A673 (cell line): ENCODE measurements at regions not wholly inside any gene's neighbourhood (a gene's known extent, or its start where the extent isn't known, plus 50 kb on each side); places are given as distances from the start of the nearest gene placed in this dataset.

ENCODE experiments used
- BruUV-seq: library from RNA; stranded (reverse); fragments of 400-500 nt; replicated peaks from 2 replicates; lab custom pipeline; 2021; lab: Mats Ljungman, UMichigan
- CTCF ChIA-PET: fragments of 300-600 bp; sonication (Branson Sonifier 250); formaldehyde crosslinking; loops from one replicate; lab custom pipeline; 2022; ENCODE audit warnings: antibody characterized with exemption; lab: Charles Lee
- POLR2A ChIA-PET: fragments of 300-600 bp; sonication (Branson Sonifier 250); formaldehyde crosslinking; loops from one replicate; lab custom pipeline; 2022; ENCODE audit warnings: antibody characterized with exemption; ENCODE audit not compliant: low non-redundant PET; lab: Charles Lee
- DNase-seq: peaks from one replicate; pipeline ENCODE4 v3.0.0-alpha.2; 2015; ENCODE audit warnings: low spot score
- H3K27ac ChIP-seq: fragments of 200-600 bp; sonication (generic); 2 replicates; pipeline ENCODE4 v1.5.1; 2016; ENCODE audit warnings: mixed run types, low read depth, mild to moderate bottlenecking, mixed read lengths, antibody characterized with exemption, low read length; ENCODE audit not compliant: poor library complexity, severe bottlenecking
- H3K27me3 ChIP-seq: fragments of 200-600 bp; sonication (generic); replicated peaks from 2 replicates; pipeline ENCODE4 v1.6.1; 2017; ENCODE audit warnings: mixed run types, low read depth, mild to moderate bottlenecking, mixed read lengths, antibody characterized with exemption, low read length; ENCODE audit not compliant: insufficient read depth, poor library complexity
- H3K36me3 ChIP-seq: fragments of 200-600 bp; sonication (generic); 2 replicates; pipeline ENCODE4 v1.6.1; 2016; ENCODE audit warnings: mixed run types, mild to moderate bottlenecking, mixed read lengths, antibody characterized with exemption, low read length; ENCODE audit not compliant: insufficient read depth, poor library complexity, severe bottlenecking
- H3K4me1 ChIP-seq: fragments of 200-600 bp; sonication (generic); 2 replicates; pipeline ENCODE4 v1.6.1; 2017; ENCODE audit warnings: mixed run types, mild to moderate bottlenecking, mixed read lengths, antibody characterized with exemption, low read length; ENCODE audit not compliant: insufficient read depth, poor library complexity, severe bottlenecking
- H3K4me3 ChIP-seq: fragments of 200-600 bp; sonication (generic); 2 replicates; pipeline ENCODE4 v1.5.1; 2016; ENCODE audit warnings: low read depth, mixed run types, mild to moderate bottlenecking, mixed read lengths, low read length; ENCODE audit not compliant: poor library complexity, severe bottlenecking
- H3K9me3 ChIP-seq: fragments of 200-600 bp; sonication (generic); 2 replicates; pipeline ENCODE4 v1.6.1; 2016; ENCODE audit warnings: mixed run types, low read depth, mild to moderate bottlenecking, mixed read lengths, antibody characterized with exemption, low read length; ENCODE audit not compliant: poor library complexity, severe bottlenecking
- EZH2 ChIP-seq: fragments of 200-600 bp; sonication (generic); IDR thresholded peaks from 2 replicates; pipeline ENCODE4 v1.6.1; 2017; ENCODE audit warnings: borderline replicate concordance, low read depth, mild to moderate bottlenecking, mixed read lengths, antibody characterized with exemption, low read length; ENCODE audit not compliant: poor library complexity, severe bottlenecking
- intact Hi-C: fragments of 100-400 bp; cut with micrococcal nuclease; formaldehyde crosslinking; loops from one replicate; pipeline ENCODE4 v1.10.0; 2022; ENCODE audit not compliant: unreplicated experiment
- TF ChIP-seq, protein P1 (sequence below): fragments of 300-800, 200-600 bp; sonication (generic); conservative IDR thresholded peaks from 2 replicates; pipeline ENCODE4 v1.5.1; 2017; ENCODE audit warnings: low read depth, mild to moderate bottlenecking, antibody characterized with exemption, low read length, moderate library complexity, mixed read lengths

DNA sequence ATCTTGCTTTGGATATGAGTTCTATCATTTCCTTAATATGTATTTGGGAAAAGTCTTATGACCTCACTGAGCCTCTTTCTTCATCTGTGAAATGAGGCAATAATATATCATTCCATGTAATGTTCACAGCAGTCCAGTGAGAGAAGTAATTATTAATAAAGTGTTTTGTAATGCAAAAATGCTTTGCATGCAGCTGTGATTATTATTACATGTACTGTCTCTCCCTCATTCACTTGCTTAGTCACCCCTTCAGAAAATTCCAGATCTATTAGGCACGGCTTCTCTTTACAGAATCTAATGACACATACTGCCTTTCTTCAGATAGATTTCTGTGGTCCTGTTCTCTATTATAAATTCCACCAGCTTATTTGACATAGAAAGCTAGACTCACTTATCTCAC is 53.5 kb upstream of the FGF13 start:
- no peak overlapping the region for H3K27ac ChIP-seq

DNA sequence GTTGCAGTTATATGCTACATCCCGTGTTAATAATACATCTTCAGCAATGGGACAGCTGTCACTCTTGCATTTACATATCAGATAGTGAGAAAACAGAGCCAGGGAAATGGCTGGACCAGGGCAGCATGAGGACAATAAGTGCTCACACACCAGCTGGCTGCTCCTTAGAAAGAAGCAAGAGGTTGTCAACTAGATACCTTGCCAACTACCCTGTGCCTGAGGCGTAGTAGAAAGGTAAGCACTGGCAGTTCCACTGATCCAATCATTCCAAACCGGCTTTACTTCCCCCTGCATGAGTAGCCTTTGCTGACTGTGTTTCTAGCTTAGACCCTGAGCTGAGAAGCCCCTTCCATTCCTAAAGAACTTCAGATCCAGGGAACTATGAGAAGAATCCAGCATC is 52.2 kb upstream of the FGF13 start:
- POLR2A ChIA-PET = no interaction called here
- Histone ChIP-seq H3K27me3 (no peaks in the 10 kb centered on the region), H3K4me1 (peaks cover 5% of the 10 kb centered on the region), H3K9me3 (no peaks in the 10 kb centered on the region), H3K36me3 (no peaks in the 10 kb centered on the region), H3K27ac (no peak overlapping the region), H3K4me3 (no peak overlapping the region)
- no TSS peak for BruUV-seq
- intact Hi-C loops = no loop called here
- DNase-seq = no peak
- CTCF ChIA-PET = no interaction called here
- TF ChIP-seq EZH2 = no peak
- TF ChIP-seq, protein P1, sequence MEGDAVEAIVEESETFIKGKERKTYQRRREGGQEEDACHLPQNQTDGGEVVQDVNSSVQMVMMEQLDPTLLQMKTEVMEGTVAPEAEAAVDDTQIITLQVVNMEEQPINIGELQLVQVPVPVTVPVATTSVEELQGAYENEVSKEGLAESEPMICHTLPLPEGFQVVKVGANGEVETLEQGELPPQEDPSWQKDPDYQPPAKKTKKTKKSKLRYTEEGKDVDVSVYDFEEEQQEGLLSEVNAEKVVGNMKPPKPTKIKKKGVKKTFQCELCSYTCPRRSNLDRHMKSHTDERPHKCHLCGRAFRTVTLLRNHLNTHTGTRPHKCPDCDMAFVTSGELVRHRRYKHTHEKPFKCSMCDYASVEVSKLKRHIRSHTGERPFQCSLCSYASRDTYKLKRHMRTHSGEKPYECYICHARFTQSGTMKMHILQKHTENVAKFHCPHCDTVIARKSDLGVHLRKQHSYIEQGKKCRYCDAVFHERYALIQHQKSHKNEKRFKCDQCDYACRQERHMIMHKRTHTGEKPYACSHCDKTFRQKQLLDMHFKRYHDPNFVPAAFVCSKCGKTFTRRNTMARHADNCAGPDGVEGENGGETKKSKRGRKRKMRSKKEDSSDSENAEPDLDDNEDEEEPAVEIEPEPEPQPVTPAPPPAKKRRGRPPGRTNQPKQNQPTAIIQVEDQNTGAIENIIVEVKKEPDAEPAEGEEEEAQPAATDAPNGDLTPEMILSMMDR = no peak

More for the DNA sequence above, 53.5 kb upstream of the FGF13 start:
- TF ChIP-seq, protein P1 = no peak
- no peak for TF ChIP-seq EZH2
- ChIA-PET POLR2A (no interaction called here), CTCF (no interaction called here)
- intact Hi-C loops = no loop called here
- Histone ChIP-seq H3K27me3 (no peaks in the 10 kb centered on the region), H3K4me3 (no peak overlapping the region), H3K4me1 (no peaks in the 10 kb centered on the region), H3K36me3 (no peaks in the 10 kb centered on the region), H3K9me3 (no peaks in the 10 kb centered on the region)
- BruUV-seq = no TSS peak
- DNase-seq = peak; percentile 21

DNA sequence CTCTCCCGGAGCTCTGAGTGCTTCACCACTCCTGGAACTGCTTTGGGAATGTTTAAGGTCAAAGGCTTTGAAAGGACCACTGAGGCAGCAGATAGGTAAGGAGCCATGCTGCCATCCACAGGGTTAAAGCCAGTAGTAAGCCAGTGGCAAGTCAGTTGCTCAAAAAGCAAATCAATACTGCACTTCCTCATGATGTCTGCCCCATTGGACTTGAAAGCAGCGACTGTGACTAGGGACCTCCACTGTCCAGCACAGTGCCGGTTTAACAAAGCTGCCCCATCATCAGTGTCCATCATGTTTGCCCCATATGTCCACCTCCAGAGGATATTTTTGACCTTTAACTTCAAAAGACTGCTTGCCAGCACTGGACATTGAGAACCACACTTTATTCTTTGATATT is 49.9 kb upstream of the FGF13 start:
- TF ChIP-seq, protein P1 = no peak
- TF ChIP-seq EZH2 = no peak
- Histone ChIP-seq H3K4me3 (no peak overlapping the region), H3K36me3 (no peaks in the 10 kb centered on the region), H3K27ac (no peak overlapping the region), H3K9me3 (no peaks in the 10 kb centered on the region), H3K4me1 (peaks cover 5% of the 10 kb centered on the region), H3K27me3 (no peaks in the 10 kb centered on the region)
- ChIA-PET CTCF (no interaction called here), POLR2A (no interaction called here)
- BruUV-seq = no TSS peak
- intact Hi-C loops = no loop called here
- no peak for DNase-seq
